ENCODE measurements at regions not wholly inside any gene's neighbourhood (a gene's known extent, or its start where the extent isn't known, plus 50 kb on each side); places are given as distances from the start of the nearest gene placed in this dataset.

GRCh38 chr22:49582181-49582580, 245.5 kb downstream of the BRD1 start:
- FAIRE-seq = no peak

- FAIRE-seq = no peak
Observed at GRCh38 chr22:49580024-49580423, 247.6 kb downstream of the BRD1 start.

GRCh38 chr22:49577168-49578060, 250.3 kb downstream of the BRD1 start:
- FAIRE-seq = no peak

GRCh38 chr22:49576241-49577141, 251.2 kb downstream of the BRD1 start:
- no peak for FAIRE-seq

- no peak for FAIRE-seq
Observed at GRCh38 chr22:49575703-49576081, 252.0 kb downstream of the BRD1 start.

- FAIRE-seq = no peak
Observed at GRCh38 chr22:49574881-49575702, 252.6 kb downstream of the BRD1 start.

- no peak for FAIRE-seq
Observed at GRCh38 chr22:49574205-49574880, 253.3 kb downstream of the BRD1 start.

GRCh38 chr22:49573109-49573765, 254.4 kb downstream of the BRD1 start:
- no peak for FAIRE-seq

GRCh38 chr22:49571326-49571725, 256.3 kb downstream of the BRD1 start:
- FAIRE-seq = no peak

- FAIRE-seq = no peak
Observed at GRCh38 chr22:49570032-49570848, 257.4 kb downstream of the BRD1 start.

GRCh38 chr22:49569286-49570031, 258.2 kb downstream of the BRD1 start:
- no peak for FAIRE-seq

GRCh38 chr22:49568751-49569285, 258.9 kb downstream of the BRD1 start:
- FAIRE-seq = no peak

- FAIRE-seq = no peak
Observed at GRCh38 chr22:49567899-49568750, 259.5 kb downstream of the BRD1 start.

- no peak for FAIRE-seq
Observed at GRCh38 chr22:49566693-49567092, 261.0 kb downstream of the BRD1 start.

- FAIRE-seq = no peak
Observed at GRCh38 chr22:49566141-49566541, 261.5 kb downstream of the BRD1 start.

GRCh38 chr22:49565516-49565855, 262.2 kb downstream of the BRD1 start:
- FAIRE-seq = no peak

GRCh38 chr22:49564666-49565515, 262.8 kb downstream of the BRD1 start:
- FAIRE-seq = no peak

- FAIRE-seq = no peak
Observed at GRCh38 chr22:49564054-49564453, 263.6 kb downstream of the BRD1 start.
